BLaER1 (cell line): ENCODE measurements at regions not wholly inside any gene's neighbourhood (a gene's known extent, or its start where the extent isn't known, plus 50 kb on each side); places are given as distances from the start of the nearest gene placed in this dataset.

Experiments used
- H3K27ac ChIP-seq: shearing (Covaris generic); formaldehyde crosslinking; 2 replicates; pipeline ENCODE4 v1.8.1; 2022
- H3K27me3 ChIP-seq: shearing (Covaris generic); formaldehyde crosslinking; 2 replicates; pipeline ENCODE4 v1.8.1; 2022
- H3K36me3 ChIP-seq: shearing (Covaris generic); formaldehyde crosslinking; 2 replicates; pipeline ENCODE4 v1.8.1; 2022
- H3K4me1 ChIP-seq: shearing (Covaris generic); formaldehyde crosslinking; 2 replicates; pipeline ENCODE4 v1.8.1; 2022
- H3K4me2 ChIP-seq: shearing (Covaris generic); formaldehyde crosslinking; 2 replicates; pipeline ENCODE4 v1.8.1; 2022
- H3K4me3 ChIP-seq: shearing (Covaris generic); formaldehyde crosslinking; 2 replicates; pipeline ENCODE4 v1.8.1; 2022
- H3K9ac ChIP-seq: shearing (Covaris generic); formaldehyde crosslinking; 2 replicates; pipeline ENCODE4 v1.8.1; 2022
- H3K9me3 ChIP-seq: shearing (Covaris generic); formaldehyde crosslinking; 2 replicates; pipeline ENCODE4 v1.8.1; 2022
- H4K20me1 ChIP-seq: shearing (Covaris generic); formaldehyde crosslinking; 2 replicates; pipeline ENCODE4 v1.8.1; 2022
- Cebpa-rat ChIP-seq: shearing (Covaris generic); IDR thresholded peaks from 2 replicates; pipeline ENCODE4 v1.8.1; 2022

DNA sequence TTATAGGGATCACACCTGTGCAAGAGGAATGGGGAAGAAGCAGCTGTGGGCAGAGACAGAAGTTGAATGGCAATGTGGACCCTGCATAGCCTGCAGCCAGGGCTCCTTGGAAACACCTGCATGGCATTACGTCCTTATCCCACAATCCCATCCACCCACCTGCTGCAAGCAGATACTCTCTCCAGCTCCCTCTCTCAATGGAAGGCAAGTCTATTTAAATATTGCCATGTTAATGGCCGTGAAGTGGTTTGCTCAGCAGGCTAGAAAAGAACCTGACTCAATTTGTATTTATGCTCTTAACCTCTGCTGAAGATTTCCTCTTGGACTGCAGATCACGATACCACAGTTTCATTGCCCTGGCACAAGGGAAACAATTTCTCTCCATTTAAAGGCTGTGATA is 417.0 kb downstream of the TYW1 start:
- Histone ChIP-seq H4K20me1 (no peaks in the 10 kb centered on the region), H3K27ac (no peak overlapping the region), H3K4me2 (no peak overlapping the region), H3K36me3 (no peaks in the 10 kb centered on the region), H3K4me3 (no peak overlapping the region), H3K9me3 (peaks cover 6% of the 10 kb centered on the region; the same call in 1 of the 2 replicates), H3K4me1 (no peaks in the 10 kb centered on the region), H3K27me3 (no peaks in the 10 kb centered on the region), H3K9ac (no peak overlapping the region)
- TF ChIP-seq Cebpa-rat = no peak

DNA sequence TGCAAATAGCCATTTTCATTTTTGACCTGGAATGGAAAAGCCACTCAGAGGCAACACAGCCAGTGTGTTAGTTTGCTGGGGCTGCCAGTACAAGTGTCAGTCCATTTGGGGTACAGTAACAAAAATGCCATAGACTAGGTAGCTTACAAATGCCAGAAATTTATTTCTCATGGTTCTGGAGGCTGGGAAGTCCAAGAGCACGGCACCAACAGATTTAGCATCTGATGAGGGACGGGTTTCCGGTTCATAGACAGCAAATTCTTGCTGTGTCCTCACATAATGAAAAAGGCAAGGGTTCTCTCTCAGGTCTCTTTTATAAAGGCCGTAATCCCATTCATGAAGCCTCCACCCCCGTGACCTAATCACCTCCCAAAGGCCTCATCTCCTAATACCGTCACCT is 418.2 kb downstream of the TYW1 start:
- peaks cover 6% of the 10 kb centered on the region; the same call in 1 of the 2 replicates for H3K9me3 ChIP-seq
- no peaks in the 10 kb centered on the region for H3K4me1 ChIP-seq
- no peak overlapping the region for H3K4me3 ChIP-seq
- H3K4me2 ChIP-seq = no peak overlapping the region
- H3K36me3 ChIP-seq = no peaks in the 10 kb centered on the region
- H3K27me3 ChIP-seq = no peaks in the 10 kb centered on the region
- H3K27ac ChIP-seq = no peak overlapping the region
- no peaks in the 10 kb centered on the region for H4K20me1 ChIP-seq
- no peak overlapping the region for H3K9ac ChIP-seq
- TF ChIP-seq Cebpa-rat = no peak

DNA sequence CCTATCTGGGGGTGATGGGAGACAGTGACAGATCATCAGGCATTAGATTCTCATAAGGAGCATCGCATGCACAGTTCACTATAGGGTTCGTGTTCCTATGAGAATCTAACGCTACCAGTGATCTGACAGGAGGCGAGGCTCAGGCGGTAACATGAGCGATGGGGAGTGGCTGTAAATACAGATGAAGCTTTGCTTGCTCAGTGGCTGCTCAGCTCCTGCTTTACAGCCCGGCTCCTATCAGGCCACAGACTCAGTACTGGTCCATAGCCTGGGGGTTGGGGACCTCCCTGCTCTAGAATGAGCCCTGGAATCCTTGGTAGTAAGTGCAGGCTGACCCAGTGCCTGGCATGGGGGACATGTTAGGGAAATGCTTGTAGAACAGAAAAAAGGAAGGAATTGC is 426.0 kb downstream of the TYW1 start:
- Histone ChIP-seq H3K27me3 (no peaks in the 10 kb centered on the region), H3K9ac (no peak overlapping the region), H3K4me1 (no peaks in the 10 kb centered on the region), H3K4me2 (no peak overlapping the region), H4K20me1 (no peaks in the 10 kb centered on the region), H3K4me3 (no peak overlapping the region), H3K27ac (no peak overlapping the region), H3K9me3 (no peaks in the 10 kb centered on the region), H3K36me3 (no peaks in the 10 kb centered on the region)
- TF ChIP-seq Cebpa-rat = no peak

DNA sequence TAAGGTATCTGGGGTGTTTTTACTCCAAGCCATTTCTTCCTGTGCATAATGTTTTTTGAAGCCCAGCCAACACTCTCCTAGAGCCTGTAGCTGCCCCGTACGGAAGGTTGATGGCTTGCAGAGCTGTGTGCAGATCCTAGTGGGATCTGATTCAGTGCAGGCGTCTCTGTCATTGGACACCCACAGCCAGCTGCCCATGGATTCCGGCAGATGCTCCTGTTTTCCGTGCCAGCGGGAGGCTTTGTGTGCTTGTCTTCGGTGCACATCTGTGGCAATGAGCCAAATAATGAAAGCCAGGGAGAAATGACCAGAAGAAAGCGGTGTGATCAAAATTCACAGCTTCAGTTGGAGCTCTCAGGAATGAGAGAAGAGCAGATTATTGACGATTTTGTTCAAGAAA is 426.4 kb downstream of the TYW1 start:
- Histone ChIP-seq H3K27ac (no peak overlapping the region), H3K9ac (no peak overlapping the region), H3K36me3 (no peaks in the 10 kb centered on the region), H3K4me1 (no peaks in the 10 kb centered on the region), H3K4me2 (no peak overlapping the region), H3K4me3 (no peak overlapping the region), H3K27me3 (no peaks in the 10 kb centered on the region), H3K9me3 (no peaks in the 10 kb centered on the region), H4K20me1 (no peaks in the 10 kb centered on the region)
- TF ChIP-seq Cebpa-rat = no peak

DNA sequence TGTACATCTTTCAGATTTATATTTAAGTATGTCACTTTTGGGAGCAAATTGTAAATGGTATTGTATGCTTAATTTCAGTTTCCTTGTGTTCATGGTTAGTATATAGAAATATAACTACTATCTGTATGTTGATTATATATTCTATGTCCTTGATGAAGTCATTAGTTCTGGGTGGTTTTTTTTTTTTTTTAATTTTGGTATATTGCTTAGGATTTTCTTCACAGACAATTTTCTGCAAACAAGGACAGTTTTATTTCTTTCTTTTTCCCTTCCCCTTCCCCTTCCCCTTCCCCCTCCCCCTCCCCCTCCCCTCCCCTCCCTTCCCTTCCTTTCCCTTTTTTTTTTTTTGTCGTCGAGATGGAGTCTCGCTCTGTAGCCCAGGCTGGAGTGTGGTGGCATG is 430.0 kb downstream of the TYW1 start:
- no peak for TF ChIP-seq Cebpa-rat
- H3K9me3 ChIP-seq = no peaks in the 10 kb centered on the region
- H3K9ac ChIP-seq = no peak overlapping the region
- H3K27me3 ChIP-seq = no peaks in the 10 kb centered on the region
- no peak overlapping the region for H3K27ac ChIP-seq
- no peaks in the 10 kb centered on the region for H3K36me3 ChIP-seq
- H4K20me1 ChIP-seq = no peaks in the 10 kb centered on the region
- H3K4me2 ChIP-seq = no peak overlapping the region
- H3K4me3 ChIP-seq = no peak overlapping the region
- no peaks in the 10 kb centered on the region for H3K4me1 ChIP-seq

DNA sequence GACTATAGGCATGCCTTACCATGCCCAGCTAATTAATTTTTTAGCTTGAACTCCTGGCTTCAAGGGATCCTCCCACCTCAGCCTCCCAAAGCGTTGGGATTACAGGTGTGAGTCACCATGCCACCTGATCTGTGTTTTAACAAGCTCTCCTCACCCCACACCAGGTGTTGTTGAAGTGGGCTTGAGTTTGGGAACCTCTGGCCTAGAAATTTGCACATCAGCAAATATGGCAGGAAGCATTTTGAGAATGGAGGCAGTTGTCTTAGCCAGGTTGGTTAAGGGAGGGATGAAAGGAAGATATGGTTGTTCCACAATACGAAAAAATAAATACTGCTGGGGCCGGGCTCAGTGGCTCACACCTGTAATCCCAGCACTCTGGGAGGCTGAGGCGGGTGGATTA is 433.1 kb downstream of the TYW1 start:
- Histone ChIP-seq H3K4me1 (no peaks in the 10 kb centered on the region), H3K4me3 (no peak overlapping the region), H3K27me3 (no peaks in the 10 kb centered on the region), H4K20me1 (no peaks in the 10 kb centered on the region), H3K27ac (no peak overlapping the region), H3K9me3 (peaks cover 19% of the 10 kb centered on the region), H3K9ac (no peak overlapping the region), H3K36me3 (no peaks in the 10 kb centered on the region), H3K4me2 (no peak overlapping the region)
- TF ChIP-seq Cebpa-rat = no peak

DNA sequence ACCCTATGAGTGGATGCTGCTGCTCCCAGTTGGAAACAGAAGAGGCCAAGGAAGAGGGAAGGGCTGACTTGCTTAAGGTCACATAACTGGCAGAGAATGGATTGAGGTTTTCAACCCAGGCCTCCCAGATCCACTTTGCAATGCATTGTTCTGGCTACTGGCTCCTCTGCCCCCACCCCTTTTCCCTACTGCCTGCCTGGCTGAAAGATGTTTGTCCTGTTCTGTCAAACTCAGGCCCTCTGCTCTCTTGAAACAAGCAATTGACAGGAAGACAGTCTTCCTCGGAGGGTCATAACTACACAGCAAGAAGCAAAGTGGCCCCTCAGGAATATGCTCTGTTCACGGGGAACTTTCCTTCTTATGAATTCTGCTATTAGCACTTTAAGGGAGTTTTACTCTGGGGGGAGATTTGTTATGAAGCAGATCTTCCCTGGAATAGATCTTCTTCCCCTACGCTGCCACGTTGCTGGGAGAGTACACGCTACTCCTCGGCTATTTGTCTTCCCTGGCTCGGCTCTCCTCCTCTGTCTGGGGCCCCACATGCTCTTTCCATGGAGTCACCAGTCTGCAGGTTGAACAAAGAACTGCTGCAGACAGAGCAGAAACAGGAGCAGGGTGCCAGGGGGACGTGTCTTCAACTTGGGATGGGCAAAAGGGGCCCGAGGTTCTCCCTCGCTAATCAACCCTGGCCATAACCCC is 436.1 kb downstream of the TYW1 start:
- Histone ChIP-seq H3K4me2 (no peak overlapping the region), H3K27ac (no peak overlapping the region), H3K9me3 (peaks cover 19% of the 10 kb centered on the region), H3K9ac (no peak overlapping the region), H3K27me3 (no peaks in the 10 kb centered on the region), H3K4me1 (no peaks in the 10 kb centered on the region), H4K20me1 (no peaks in the 10 kb centered on the region), H3K36me3 (no peaks in the 10 kb centered on the region), H3K4me3 (no peak overlapping the region)
- no peak for TF ChIP-seq Cebpa-rat

DNA sequence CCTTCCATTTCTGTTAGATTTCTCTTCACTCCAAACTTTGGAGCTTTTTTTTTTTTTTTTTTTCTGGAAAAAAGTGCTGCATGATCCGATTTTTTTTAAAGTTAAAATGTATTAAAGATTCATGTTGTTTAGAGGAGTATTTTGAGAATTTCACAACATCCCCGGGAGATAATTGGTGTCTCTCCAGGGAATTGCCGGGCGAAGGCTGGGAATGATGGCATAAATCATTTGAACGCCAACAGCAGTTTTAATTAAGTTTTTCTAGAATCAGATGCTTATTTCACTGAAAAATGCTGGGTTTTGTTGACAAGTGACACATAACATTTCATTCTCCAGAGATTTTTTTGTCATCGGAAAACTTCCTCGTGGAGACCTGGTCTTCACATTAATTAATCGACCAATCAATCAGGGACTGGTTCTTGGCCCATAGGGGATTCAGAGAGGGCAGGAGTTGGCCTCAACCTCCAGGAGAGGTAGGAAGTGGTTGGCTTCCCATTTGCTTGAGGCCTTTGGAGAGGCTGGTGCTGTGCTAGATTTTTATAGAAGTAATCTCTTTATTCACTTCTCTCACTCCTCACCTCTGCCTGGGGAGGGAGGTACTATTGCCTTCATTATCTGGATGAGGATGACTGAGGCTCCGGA is 439.4 kb downstream of the TYW1 start:
- H3K4me2 ChIP-seq = no peak overlapping the region
- H3K4me1 ChIP-seq = no peaks in the 10 kb centered on the region
- no peak overlapping the region for H3K9ac ChIP-seq
- no peaks in the 10 kb centered on the region for H3K27me3 ChIP-seq
- no peaks in the 10 kb centered on the region for H3K36me3 ChIP-seq
- H3K4me3 ChIP-seq = no peak overlapping the region
- TF ChIP-seq Cebpa-rat = no peak
- H4K20me1 ChIP-seq = no peaks in the 10 kb centered on the region
- H3K27ac ChIP-seq = no peak overlapping the region
- peaks cover 19% of the 10 kb centered on the region for H3K9me3 ChIP-seq

DNA sequence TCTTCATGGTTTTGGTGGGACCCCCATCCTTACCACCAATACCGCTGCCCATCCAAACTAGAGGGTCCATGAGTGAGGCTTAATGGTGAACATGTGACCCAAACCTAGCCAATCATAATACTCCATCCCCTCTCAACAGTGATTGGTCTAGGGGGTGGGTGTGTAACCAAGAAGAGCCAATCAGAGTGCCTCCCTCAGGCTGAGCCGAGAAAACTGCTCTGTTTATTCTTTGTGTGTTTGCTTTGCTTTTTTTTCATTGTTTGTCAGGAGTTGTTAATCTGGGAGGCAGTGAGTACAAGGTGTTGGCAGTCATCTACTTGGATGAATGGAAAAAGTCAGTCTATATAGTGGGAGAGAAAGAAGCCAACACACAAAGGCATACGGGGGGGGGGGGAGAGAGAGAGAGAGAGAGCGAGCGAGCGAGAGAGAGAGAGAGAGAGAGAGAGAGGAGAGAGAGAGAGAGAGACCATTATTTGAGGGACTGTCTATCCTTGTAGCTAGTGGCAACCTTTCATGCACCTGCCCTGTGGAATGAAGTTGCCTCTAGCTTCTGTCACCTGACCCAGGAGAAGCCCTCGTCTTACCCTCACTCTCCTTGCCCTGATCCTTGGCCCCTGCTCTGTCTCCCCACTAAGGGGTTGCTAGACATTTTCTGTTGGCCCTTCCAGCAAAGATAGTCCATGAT is 441.7 kb downstream of the TYW1 start:
- H3K9me3 ChIP-seq = peaks cover 11% of the 10 kb centered on the region
- no peak overlapping the region for H3K9ac ChIP-seq
- TF ChIP-seq Cebpa-rat = no peak
- no peaks in the 10 kb centered on the region for H4K20me1 ChIP-seq
- H3K4me3 ChIP-seq = no peak overlapping the region
- H3K4me1 ChIP-seq = no peaks in the 10 kb centered on the region
- no peaks in the 10 kb centered on the region for H3K27me3 ChIP-seq
- H3K4me2 ChIP-seq = no peak overlapping the region
- no peaks in the 10 kb centered on the region for H3K36me3 ChIP-seq
- H3K27ac ChIP-seq = no peak overlapping the region

DNA sequence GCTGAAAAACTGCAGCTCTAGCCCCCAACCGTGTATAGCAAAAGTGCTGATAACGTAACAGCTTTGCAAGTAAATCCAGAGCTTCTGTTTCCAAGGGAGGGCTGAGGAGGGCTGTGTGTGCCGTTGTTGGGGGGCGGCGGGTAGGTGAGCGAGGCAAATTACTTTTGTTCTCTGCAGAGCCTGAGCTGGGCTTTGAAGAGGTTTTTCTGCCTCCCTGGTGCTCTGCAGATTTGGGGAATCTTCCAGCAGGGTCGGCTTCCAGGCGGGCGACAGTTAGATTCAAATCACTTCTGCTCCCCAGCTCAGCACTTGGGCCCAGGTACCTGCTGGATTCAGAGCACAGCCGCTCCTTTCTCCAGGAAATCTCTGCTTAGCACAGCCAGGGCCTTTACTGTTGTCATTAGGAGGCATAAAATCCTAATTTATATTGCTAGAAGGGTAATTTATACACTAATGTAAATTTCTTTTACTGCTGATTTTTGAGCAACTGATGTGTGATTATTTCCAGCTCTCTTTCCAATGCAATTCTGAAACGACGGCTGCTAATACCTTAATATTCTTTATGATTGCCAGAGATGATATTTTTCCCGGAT is 442.4 kb downstream of the TYW1 start:
- no peak for TF ChIP-seq Cebpa-rat
- Histone ChIP-seq H3K4me3 (no peak overlapping the region), H3K9ac (no peak overlapping the region), H3K27ac (no peak overlapping the region), H3K4me1 (no peaks in the 10 kb centered on the region), H3K27me3 (no peaks in the 10 kb centered on the region), H3K4me2 (no peak overlapping the region), H4K20me1 (no peaks in the 10 kb centered on the region), H3K36me3 (no peaks in the 10 kb centered on the region), H3K9me3 (peaks cover 4% of the 10 kb centered on the region; the same call in 1 of the 2 replicates)
